MG63 (cell line): ENCODE measurements at regions not wholly inside any gene's neighbourhood (a gene's known extent, or its start where the extent isn't known, plus 50 kb on each side); places are given as distances from the start of the nearest gene placed in this dataset.

Experiments used
- DNase-seq: peaks from one replicate; pipeline ENCODE4 v3.0.0-alpha.2; 2020
- H3K27me3 ChIP-seq: fragments of 250-450 bp; sonication (Bioruptor Pico); 2 replicates; pipeline ENCODE4 v1.5.1; 2020; ENCODE audit warnings: mild to moderate bottlenecking, moderate library complexity
- H3K36me3 ChIP-seq: fragments of 250-450 bp; sonication (Bioruptor Pico); 2 replicates; pipeline ENCODE4 v1.5.1; 2020; ENCODE audit warnings: mild to moderate bottlenecking, moderate library complexity
- H3K4me3 ChIP-seq: fragments of 250-450 bp; sonication (Bioruptor Pico); 2 replicates; pipeline ENCODE4 v1.5.1; 2020; ENCODE audit warnings: mild to moderate bottlenecking, moderate library complexity
- H3K9me3 ChIP-seq: fragments of 250-450 bp; sonication (Bioruptor Pico); 2 replicates; pipeline ENCODE4 v1.5.1; 2020; ENCODE audit warnings: mild to moderate bottlenecking, moderate library complexity

GRCh38 chr18:66676699-66677098 is 72.8 kb upstream of the CDH19 start:
- Histone ChIP-seq H3K4me3 (no peak overlapping the region), H3K9me3 (no peaks in the 10 kb centered on the region), H3K27me3 (no peaks in the 10 kb centered on the region), H3K36me3 (no peaks in the 10 kb centered on the region)
- no peak for DNase-seq

GRCh38 chr18:66674286-66674685 is 70.4 kb upstream of the CDH19 start:
- no peak overlapping the region for H3K4me3 ChIP-seq
- no peak for DNase-seq
- H3K9me3 ChIP-seq = no peaks in the 10 kb centered on the region
- H3K36me3 ChIP-seq = no peaks in the 10 kb centered on the region
- H3K27me3 ChIP-seq = no peaks in the 10 kb centered on the region

GRCh38 chr18:66668706-66669105 is 64.8 kb upstream of the CDH19 start:
- H3K27me3 ChIP-seq = no peaks in the 10 kb centered on the region
- H3K9me3 ChIP-seq = no peaks in the 10 kb centered on the region
- no peak for DNase-seq
- H3K4me3 ChIP-seq = no peak overlapping the region
- no peaks in the 10 kb centered on the region for H3K36me3 ChIP-seq

- H3K9me3 ChIP-seq = no peaks in the 10 kb centered on the region
- H3K4me3 ChIP-seq = no peak overlapping the region
- no peaks in the 10 kb centered on the region for H3K36me3 ChIP-seq
- no peak for DNase-seq
- H3K27me3 ChIP-seq = no peaks in the 10 kb centered on the region
Observed at GRCh38 chr18:66662632-66663031, 58.7 kb upstream of the CDH19 start.

GRCh38 chr18:66655407-66655806 is 51.5 kb upstream of the CDH19 start:
- Histone ChIP-seq H3K4me3 (no peak overlapping the region), H3K36me3 (no peaks in the 10 kb centered on the region)
- DNase-seq = no peak

More at GRCh38 chr18:66655407-66655806, 51.5 kb upstream of the CDH19 start:
- Histone ChIP-seq H3K27me3 (no peaks in the 10 kb centered on the region), H3K9me3 (no peaks in the 10 kb centered on the region)
